Naive thymus-derived CD4-positive, alpha-beta T cell (primary cell): ENCODE measurements at regions not wholly inside any gene's neighbourhood (a gene's known extent, or its start where the extent isn't known, plus 50 kb on each side); places are given as distances from the start of the nearest gene placed in this dataset.
"Not testable (repeated sequence)": the region's sequence is repeated elsewhere in the genome, so short reads cannot be mapped to it uniquely, and the experiment has no call there.

Experiments used
- ATAC-seq: fragments of 150-1000 bp; cut with Tn5 transposase; 2 replicates; pipeline ENCODE4 v1.10.0; 2021; ENCODE audit warnings: mild to moderate bottlenecking, moderate library complexity
- CTCF ChIA-PET: fragments of 350-600 bp; sonication (Branson Sonifier 250); formaldehyde crosslinking; loops from one replicate; lab custom pipeline; 2021; ENCODE audit warnings: antibody characterized with exemption; lab: Charles Lee
- POLR2A ChIA-PET: fragments of 350-600 bp; sonication (Branson Sonifier 250); formaldehyde crosslinking; loops from one replicate; lab custom pipeline; 2021; ENCODE audit warnings: antibody characterized with exemption, inconsistent platforms; lab: Charles Lee
- DNase-seq, 9 donors: peaks; one replicate each; pipeline versions ENCODE4 v3.0.0 to v3.0.0-alpha.2; 2020 to 2022; ENCODE audit warnings: mixed read lengths in 1 of 9
- H3K27ac ChIP-seq: one replicate; pipeline ENCODE4 v1.7.0; 2013; ENCODE audit warnings: mild to moderate bottlenecking, low read depth, low read length, moderate library complexity
- H3K27me3 ChIP-seq, 2 donors: one replicate each; pipeline ENCODE4 v1.7.0; 2013; ENCODE audit warnings: low read length in 2 of 2, mild to moderate bottlenecking in 2 of 2, moderate library complexity in 2 of 2; ENCODE audit not compliant: control insufficient read depth in 2 of 2, insufficient read depth in 2 of 2
- H3K36me3 ChIP-seq, 3 experiments: 1 replicate in 2 of 3; 2 replicates in 1 of 3; pipeline ENCODE4 v1.7.0; 2013; ENCODE audit warnings: low read length in 3 of 3, mild to moderate bottlenecking in 3 of 3, moderate library complexity in 1 of 3; ENCODE audit not compliant: insufficient read depth in 3 of 3, control insufficient read depth in 2 of 3
- H3K4me1 ChIP-seq, 2 donors: one replicate each; pipeline ENCODE4 v1.7.0; 2013; ENCODE audit warnings: low read length in 2 of 2, mild to moderate bottlenecking in 2 of 2, moderate library complexity in 1 of 2; ENCODE audit not compliant: control insufficient read depth in 2 of 2, insufficient read depth in 2 of 2
- H3K4me3 ChIP-seq: 2 replicates; pipeline ENCODE4 v1.7.0; 2013; ENCODE audit warnings: mild to moderate bottlenecking, low read length
- H3K9me3 ChIP-seq, 3 experiments: 1 replicate in 2 of 3; 2 replicates in 1 of 3; pipeline ENCODE4 v1.7.0; 2013; ENCODE audit warnings: low read length in 3 of 3; ENCODE audit not compliant: control insufficient read depth in 2 of 3
- H3K27ac Mint-ChIP-seq, 9 donors: one replicate each; pipeline ENCODE4 v1.8.0; 2020 to 2022; ENCODE audit warnings: mixed read lengths in 9 of 9, mild to moderate bottlenecking in 8 of 9, moderate library complexity in 5 of 9, inconsistent platforms in 2 of 9
- H3K27me3 Mint-ChIP-seq, 5 donors: one replicate each; pipeline ENCODE4 v1.8.0; 2021 to 2022; ENCODE audit warnings: mixed read lengths in 5 of 5, mild to moderate bottlenecking in 1 of 5
- H3K36me3 Mint-ChIP-seq, 5 donors: one replicate each; pipeline ENCODE4 v1.8.0; 2020 to 2022; ENCODE audit warnings: mixed read lengths in 5 of 5, mild to moderate bottlenecking in 3 of 5, inconsistent platforms in 1 of 5
- H3K4me1 Mint-ChIP-seq, 7 donors: one replicate each; pipeline ENCODE4 v1.8.0; 2020 to 2022; ENCODE audit warnings: mixed read lengths in 7 of 7, mild to moderate bottlenecking in 3 of 7, inconsistent platforms in 1 of 7
- H3K4me3 Mint-ChIP-seq, 10 donors: one replicate each; pipeline ENCODE4 v1.8.0; 2020 to 2022; ENCODE audit warnings: mild to moderate bottlenecking in 10 of 10, mixed read lengths in 10 of 10, moderate library complexity in 6 of 10, inconsistent platforms in 2 of 10
- H3K9me3 Mint-ChIP-seq, 11 donors: one replicate each; pipeline ENCODE4 v1.8.0; 2020 to 2022; ENCODE audit warnings: mixed read lengths in 11 of 11, mild to moderate bottlenecking in 4 of 11, inconsistent platforms in 1 of 11, moderate library complexity in 1 of 11
- intact Hi-C, 2 donors: fragments of 100-400 bp; cut with micrococcal nuclease; formaldehyde crosslinking; loops; one replicate each; pipeline ENCODE4 v1.15.1; 2023

GRCh38 chr21:8427790-8428667 is 2093.4 kb upstream of the TPTE start:
- H3K4me1 Mint-ChIP-seq, CTCF ChIA-PET, intact Hi-C loops, H3K27ac ChIP-seq, H3K4me1 ChIP-seq, H3K4me3 Mint-ChIP-seq, POLR2A ChIA-PET, H3K27me3 Mint-ChIP-seq, H3K27me3 ChIP-seq, H3K4me3 ChIP-seq, H3K36me3 Mint-ChIP-seq, H3K9me3 ChIP-seq, H3K9me3 Mint-ChIP-seq, H3K27ac Mint-ChIP-seq, H3K36me3 ChIP-seq, DNase-seq: not testable (repeated sequence)
- peak; percentile 57 for ATAC-seq

- H3K36me3 ChIP-seq, H3K27me3 ChIP-seq, H3K4me3 Mint-ChIP-seq, H3K4me3 ChIP-seq, intact Hi-C loops, H3K4me1 ChIP-seq, H3K27ac Mint-ChIP-seq, H3K9me3 Mint-ChIP-seq, H3K36me3 Mint-ChIP-seq, CTCF ChIA-PET, POLR2A ChIA-PET, H3K27ac ChIP-seq, H3K4me1 Mint-ChIP-seq, H3K27me3 Mint-ChIP-seq, DNase-seq, H3K9me3 ChIP-seq: not testable (repeated sequence)
- peak; percentile 75 for ATAC-seq
Observed at GRCh38 chr21:8428668-8429456, 2092.5 kb upstream of the TPTE start.

GRCh38 chr21:8434710-8435109 is 2086.7 kb upstream of the TPTE start:
- H3K27ac ChIP-seq, H3K4me1 ChIP-seq, H3K27me3 ChIP-seq, intact Hi-C loops, H3K4me3 Mint-ChIP-seq, ATAC-seq, CTCF ChIA-PET, H3K36me3 Mint-ChIP-seq, DNase-seq, H3K27ac Mint-ChIP-seq, H3K27me3 Mint-ChIP-seq, H3K9me3 Mint-ChIP-seq, H3K4me1 Mint-ChIP-seq, H3K36me3 ChIP-seq, POLR2A ChIA-PET, H3K9me3 ChIP-seq, H3K4me3 ChIP-seq: not testable (repeated sequence)

DNA sequence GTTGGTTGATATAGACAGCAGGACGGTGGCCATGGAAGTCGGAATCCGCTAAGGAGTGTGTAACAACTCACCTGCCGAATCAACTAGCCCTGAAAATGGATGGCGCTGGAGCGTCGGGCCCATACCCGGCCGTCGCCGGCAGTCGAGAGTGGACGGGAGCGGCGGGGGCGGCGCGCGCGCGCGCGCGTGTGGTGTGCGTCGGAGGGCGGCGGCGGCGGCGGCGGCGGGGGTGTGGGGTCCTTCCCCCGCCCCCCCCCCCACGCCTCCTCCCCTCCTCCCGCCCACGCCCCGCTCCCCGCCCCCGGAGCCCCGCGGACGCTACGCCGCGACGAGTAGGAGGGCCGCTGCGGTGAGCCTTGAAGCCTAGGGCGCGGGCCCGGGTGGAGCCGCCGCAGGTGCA is 2078.3 kb upstream of the TPTE start:
- H3K9me3 ChIP-seq, POLR2A ChIA-PET, H3K27ac Mint-ChIP-seq, H3K4me1 ChIP-seq, H3K4me1 Mint-ChIP-seq, H3K27me3 ChIP-seq, H3K27me3 Mint-ChIP-seq, intact Hi-C loops, H3K36me3 ChIP-seq, DNase-seq, ATAC-seq, H3K4me3 Mint-ChIP-seq, H3K27ac ChIP-seq, H3K9me3 Mint-ChIP-seq, H3K4me3 ChIP-seq, H3K36me3 Mint-ChIP-seq, CTCF ChIA-PET: not testable (repeated sequence)

DNA sequence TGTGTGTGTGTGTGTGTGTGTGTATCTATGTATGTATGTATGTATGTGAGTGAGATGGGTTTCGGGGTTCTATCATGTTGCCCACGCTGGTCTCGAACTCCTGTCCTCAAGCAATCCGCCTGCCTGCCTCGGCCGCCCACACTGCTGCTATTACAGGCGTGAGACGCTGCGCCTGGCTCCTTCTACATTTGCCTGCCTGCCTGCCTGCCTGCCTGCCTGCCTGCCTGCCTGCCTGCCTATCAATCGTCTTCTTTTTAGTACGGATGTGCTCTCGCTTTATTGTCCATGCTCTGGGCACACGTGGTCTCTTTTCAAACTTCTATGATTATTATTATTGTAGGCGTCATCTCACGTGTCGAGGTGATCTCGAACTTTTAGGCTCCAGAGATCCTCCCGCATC is 2071.6 kb upstream of the TPTE start:
- H3K36me3 ChIP-seq, H3K4me1 Mint-ChIP-seq, POLR2A ChIA-PET, H3K27ac Mint-ChIP-seq, H3K27me3 Mint-ChIP-seq, DNase-seq, H3K9me3 Mint-ChIP-seq, H3K27ac ChIP-seq, CTCF ChIA-PET, H3K4me1 ChIP-seq, ATAC-seq, H3K36me3 Mint-ChIP-seq, H3K4me3 ChIP-seq, H3K27me3 ChIP-seq, H3K4me3 Mint-ChIP-seq, intact Hi-C loops, H3K9me3 ChIP-seq: not testable (repeated sequence)

GRCh38 chr21:8455279-8456128 is 2065.9 kb upstream of the TPTE start:
- H3K4me1 ChIP-seq, H3K4me3 ChIP-seq, H3K9me3 ChIP-seq, intact Hi-C loops, H3K27me3 ChIP-seq, H3K4me3 Mint-ChIP-seq, POLR2A ChIA-PET, DNase-seq, H3K36me3 ChIP-seq, CTCF ChIA-PET, H3K27ac ChIP-seq, H3K9me3 Mint-ChIP-seq, H3K36me3 Mint-ChIP-seq, H3K4me1 Mint-ChIP-seq, H3K27ac Mint-ChIP-seq, H3K27me3 Mint-ChIP-seq: not testable (repeated sequence)
- ATAC-seq, result peak; percentile 67
